ENCODE measurements at regions not wholly inside any gene's neighbourhood (a gene's known extent, or its start where the extent isn't known, plus 50 kb on each side); places are given as distances from the start of the nearest gene placed in this dataset.
"Not testable (repeated sequence)": the region's sequence is repeated elsewhere in the genome, so short reads cannot be mapped to it uniquely, and the experiment has no call there.

DNA sequence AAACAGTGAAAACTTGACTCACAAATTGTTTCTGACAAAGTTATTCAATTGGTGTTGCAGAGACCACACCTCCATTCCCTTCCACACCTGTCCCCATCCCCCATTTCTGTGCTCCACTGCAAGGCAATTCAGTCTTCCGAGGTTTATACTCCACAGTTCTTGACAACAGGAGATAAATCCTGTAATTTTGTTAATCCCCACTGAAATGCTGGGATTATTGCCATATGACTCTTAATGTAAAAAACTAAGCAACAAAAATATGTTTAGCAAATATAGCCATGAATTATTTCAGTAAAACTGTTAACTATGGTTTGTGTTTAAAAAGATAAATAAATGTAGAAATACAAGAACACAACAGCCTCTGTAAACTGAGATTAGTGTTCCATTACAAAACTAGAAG is 170.1 kb upstream of the SEMA3D start:
- H3K27me3 ChIP-seq = no peaks in the 10 kb centered on the region
- TF ChIP-seq, protein P1, sequence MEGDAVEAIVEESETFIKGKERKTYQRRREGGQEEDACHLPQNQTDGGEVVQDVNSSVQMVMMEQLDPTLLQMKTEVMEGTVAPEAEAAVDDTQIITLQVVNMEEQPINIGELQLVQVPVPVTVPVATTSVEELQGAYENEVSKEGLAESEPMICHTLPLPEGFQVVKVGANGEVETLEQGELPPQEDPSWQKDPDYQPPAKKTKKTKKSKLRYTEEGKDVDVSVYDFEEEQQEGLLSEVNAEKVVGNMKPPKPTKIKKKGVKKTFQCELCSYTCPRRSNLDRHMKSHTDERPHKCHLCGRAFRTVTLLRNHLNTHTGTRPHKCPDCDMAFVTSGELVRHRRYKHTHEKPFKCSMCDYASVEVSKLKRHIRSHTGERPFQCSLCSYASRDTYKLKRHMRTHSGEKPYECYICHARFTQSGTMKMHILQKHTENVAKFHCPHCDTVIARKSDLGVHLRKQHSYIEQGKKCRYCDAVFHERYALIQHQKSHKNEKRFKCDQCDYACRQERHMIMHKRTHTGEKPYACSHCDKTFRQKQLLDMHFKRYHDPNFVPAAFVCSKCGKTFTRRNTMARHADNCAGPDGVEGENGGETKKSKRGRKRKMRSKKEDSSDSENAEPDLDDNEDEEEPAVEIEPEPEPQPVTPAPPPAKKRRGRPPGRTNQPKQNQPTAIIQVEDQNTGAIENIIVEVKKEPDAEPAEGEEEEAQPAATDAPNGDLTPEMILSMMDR (IDR thresholded peaks at IDR 0.05) = no peak
- H3K27ac ChIP-seq = no peak overlapping the region
- intact Hi-C loops (cut with DNase I; ENCODE audit: low total_unique reads) = no loop called here
- H3K4me3 ChIP-seq = no peak overlapping the region
- DNase-seq = no peak
- no peaks in the 10 kb centered on the region for H3K36me3 ChIP-seq
- no peaks in the 10 kb centered on the region for H3K4me1 ChIP-seq
- H3K9me3 ChIP-seq = no peaks in the 10 kb centered on the region

DNA sequence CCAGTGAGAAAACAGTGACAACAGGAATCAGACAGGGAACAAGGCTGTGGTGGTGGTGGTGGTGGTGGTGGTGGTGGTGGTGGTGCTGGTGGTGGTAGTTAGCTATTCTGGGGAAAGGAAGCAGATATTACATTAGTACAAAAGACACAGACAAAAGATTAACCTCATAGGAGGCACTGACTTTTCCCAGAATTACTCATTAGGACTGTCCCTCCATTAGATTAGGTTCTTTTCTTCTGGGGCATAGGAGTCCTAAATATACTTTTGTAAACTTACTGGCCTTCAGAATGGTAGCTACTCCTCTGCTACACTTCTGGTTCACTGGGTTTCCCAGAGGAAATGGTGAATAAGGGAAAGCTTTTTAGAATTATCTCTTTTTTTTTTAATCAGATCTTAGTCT is 156.6 kb upstream of the SEMA3D start:
- TF ChIP-seq, protein P1 (IDR thresholded peaks at IDR 0.05) = no peak
- Histone ChIP-seq H3K27me3 (no peaks in the 10 kb centered on the region), H3K27ac (no peak overlapping the region), H3K4me1 (no peaks in the 10 kb centered on the region), H3K9me3 (no peaks in the 10 kb centered on the region), H3K36me3 (no peaks in the 10 kb centered on the region), H3K4me3 (no peak overlapping the region)
- DNase-seq = no peak
- intact Hi-C loops (cut with DNase I; ENCODE audit: low total_unique reads) = no loop called here

DNA sequence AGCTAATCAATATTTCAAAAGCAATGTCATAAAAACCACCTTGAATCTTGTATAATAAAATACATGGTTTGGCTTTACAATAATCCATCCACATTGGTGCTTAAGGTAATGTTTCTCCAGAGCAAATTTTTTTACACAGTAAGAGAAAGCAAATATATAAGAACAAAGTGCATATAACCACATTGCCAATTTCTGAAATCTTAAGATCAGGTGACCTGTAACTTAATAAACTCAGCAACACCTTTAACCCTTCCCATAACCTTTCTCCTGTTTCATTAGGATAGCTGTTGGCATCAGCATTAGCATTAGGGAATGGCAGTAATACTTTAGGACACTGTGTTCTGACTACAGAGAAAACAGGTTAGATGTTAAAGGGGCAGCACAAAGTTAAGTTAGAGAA is 155.9 kb upstream of the SEMA3D start:
- DNase-seq = no peak
- Histone ChIP-seq H3K4me3 (no peak overlapping the region), H3K27ac (no peak overlapping the region), H3K27me3 (no peaks in the 10 kb centered on the region), H3K9me3 (no peaks in the 10 kb centered on the region), H3K4me1 (no peaks in the 10 kb centered on the region), H3K36me3 (no peaks in the 10 kb centered on the region)
- TF ChIP-seq, protein P1 (IDR thresholded peaks at IDR 0.05) = no peak
- intact Hi-C loops (cut with DNase I; ENCODE audit: low total_unique reads) = no loop called here

DNA sequence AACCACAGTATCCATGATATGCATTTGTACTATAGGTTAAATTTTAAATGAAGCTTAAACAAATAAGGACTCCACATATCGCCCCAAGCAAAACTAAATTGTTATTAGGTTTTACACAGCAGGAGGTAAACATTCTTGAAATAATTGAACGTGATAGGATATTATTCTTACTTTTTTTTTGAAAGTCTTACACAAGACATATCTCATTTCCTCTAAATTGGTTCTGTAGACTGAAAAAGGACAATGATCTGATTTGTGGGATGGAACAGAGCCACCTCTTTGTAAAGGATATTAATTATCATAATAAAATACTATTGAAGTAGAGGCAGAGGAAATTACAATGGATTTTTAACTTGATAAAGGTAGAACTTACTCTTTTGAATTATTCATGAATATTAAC is 155.1 kb upstream of the SEMA3D start:
- H3K27ac ChIP-seq = no peak overlapping the region
- TF ChIP-seq, protein P1 (IDR thresholded peaks at IDR 0.05) = no peak
- intact Hi-C loops (cut with DNase I; ENCODE audit: low total_unique reads) = no loop called here
- no peak overlapping the region for H3K4me3 ChIP-seq
- H3K27me3 ChIP-seq = no peaks in the 10 kb centered on the region
- no peak for DNase-seq
- H3K9me3 ChIP-seq = no peaks in the 10 kb centered on the region
- no peaks in the 10 kb centered on the region for H3K36me3 ChIP-seq
- no peaks in the 10 kb centered on the region for H3K4me1 ChIP-seq

DNA sequence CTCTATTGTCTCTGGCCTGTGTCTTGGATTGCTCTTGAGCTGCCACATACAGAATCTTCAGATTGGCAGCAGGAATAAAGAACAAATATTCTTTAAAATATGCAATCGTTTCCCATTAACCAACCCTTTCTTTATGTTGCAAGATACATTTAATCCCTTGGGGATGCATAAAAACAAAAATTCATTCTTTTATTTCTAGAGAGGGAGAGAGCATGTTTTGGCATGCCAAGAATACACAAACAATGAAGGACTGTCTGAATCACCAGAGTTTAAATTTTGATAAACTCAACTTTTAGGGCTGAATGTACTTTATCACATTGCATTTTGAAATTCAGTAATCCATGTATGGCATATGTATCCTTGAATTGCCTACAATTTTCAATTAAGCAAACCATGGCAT is 154.3 kb upstream of the SEMA3D start:
- no peak for DNase-seq
- intact Hi-C loops (cut with DNase I; ENCODE audit: low total_unique reads) = no loop called here
- TF ChIP-seq, protein P1 (IDR thresholded peaks at IDR 0.05) = no peak
- no peaks in the 10 kb centered on the region for H3K9me3 ChIP-seq
- H3K4me1 ChIP-seq = no peaks in the 10 kb centered on the region
- H3K27me3 ChIP-seq = no peaks in the 10 kb centered on the region
- no peak overlapping the region for H3K4me3 ChIP-seq
- no peaks in the 10 kb centered on the region for H3K36me3 ChIP-seq
- no peak overlapping the region for H3K27ac ChIP-seq

DNA sequence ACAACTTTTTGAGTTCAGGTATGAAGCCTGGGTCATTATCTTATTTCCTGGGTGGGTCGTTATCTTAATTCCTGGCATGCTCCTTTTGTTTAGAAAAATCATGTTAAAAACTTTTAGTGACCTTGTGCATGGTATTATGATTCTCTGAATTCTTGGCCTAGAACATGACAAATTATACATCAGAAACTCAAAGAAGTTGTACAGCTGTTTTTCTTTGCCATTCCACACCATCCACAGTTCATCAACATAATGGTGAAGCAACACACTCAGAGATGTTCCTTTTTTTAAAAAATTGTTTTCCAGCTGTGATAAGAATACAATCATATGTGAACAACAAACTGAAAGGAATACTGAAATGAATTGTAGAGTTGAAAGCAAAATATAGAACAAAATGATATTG is 149.2 kb upstream of the SEMA3D start:
- intact Hi-C loops (cut with DNase I; ENCODE audit: low total_unique reads) = no loop called here
- H3K36me3 ChIP-seq = no peaks in the 10 kb centered on the region
- TF ChIP-seq, protein P1 (IDR thresholded peaks at IDR 0.05) = no peak
- no peaks in the 10 kb centered on the region for H3K9me3 ChIP-seq
- H3K27me3 ChIP-seq = no peaks in the 10 kb centered on the region
- no peak for DNase-seq
- H3K4me1 ChIP-seq = no peaks in the 10 kb centered on the region
- H3K27ac ChIP-seq = no peak overlapping the region
- no peak overlapping the region for H3K4me3 ChIP-seq

DNA sequence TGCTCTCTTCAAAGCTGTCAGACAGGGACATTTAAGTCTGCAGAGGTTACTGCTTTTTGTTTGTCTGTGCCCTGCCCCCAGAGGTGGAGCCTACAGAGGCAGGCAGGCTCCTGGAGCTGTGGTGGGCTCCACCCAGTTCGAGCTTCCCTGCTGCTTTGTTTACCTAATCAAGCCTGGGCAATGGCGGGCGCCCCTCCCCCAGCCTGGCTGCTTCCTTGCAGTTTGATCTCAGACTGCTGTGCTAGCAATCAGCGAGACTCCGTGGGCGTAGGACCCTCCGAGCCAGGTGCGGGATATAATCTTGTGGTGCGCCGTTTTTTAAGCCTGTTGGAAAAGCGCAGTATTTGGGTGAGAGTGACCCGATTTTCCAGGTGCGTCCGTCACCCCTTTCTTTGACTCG is 148.3 kb upstream of the SEMA3D start:
- not testable (repeated sequence) for DNase-seq

More for the DNA sequence above, 148.3 kb upstream of the SEMA3D start:
- H3K4me1 ChIP-seq; H3K27me3 ChIP-seq; intact Hi-C loops (cut with DNase I; ENCODE audit: low total_unique reads); H3K9me3 ChIP-seq; H3K4me3 ChIP-seq; H3K36me3 ChIP-seq; H3K27ac ChIP-seq: not testable (repeated sequence)
